ENCODE measurements at regions not wholly inside any gene's neighbourhood (a gene's known extent, or its start where the extent isn't known, plus 50 kb on each side); places are given as distances from the start of the nearest gene placed in this dataset.

DNA sequence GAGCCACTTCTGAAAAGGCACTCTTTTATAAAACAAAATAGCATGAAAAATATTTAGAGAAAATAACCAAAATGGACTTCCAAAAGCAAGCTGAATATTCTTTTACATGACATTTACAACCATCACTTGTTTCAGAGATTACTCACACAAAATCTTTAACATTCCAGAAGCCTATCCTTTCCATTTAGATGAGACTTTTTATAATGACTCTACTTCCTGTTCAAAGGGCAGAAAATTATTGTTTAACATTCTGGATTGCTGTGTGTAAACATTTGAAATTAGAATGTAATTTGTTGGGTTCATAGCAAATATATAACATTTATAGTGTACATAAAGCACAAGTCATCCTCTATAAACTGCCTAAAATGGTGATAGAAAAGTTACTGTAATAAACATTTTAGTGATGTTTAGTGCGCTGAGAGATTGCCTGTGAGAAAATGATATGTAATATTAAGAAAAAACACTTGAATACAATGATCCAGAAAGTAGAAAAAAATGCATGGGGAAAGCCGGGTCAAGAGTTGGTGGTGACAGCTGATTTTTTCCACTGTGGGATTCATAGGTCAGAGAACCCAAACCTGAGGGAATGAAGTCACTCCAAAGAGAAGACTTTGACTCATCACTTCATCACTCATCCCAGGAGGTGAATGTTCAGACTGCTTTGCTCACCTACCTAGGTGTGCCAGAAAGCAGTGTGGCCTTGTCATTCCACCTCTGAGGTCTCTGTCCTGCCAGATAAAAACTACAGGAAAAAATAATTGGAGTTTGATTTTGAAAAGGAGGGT lies 305.8 kb downstream of the ARPP21 start:
- TF ChIP-seq TAF1 (IDR thresholded peaks at IDR 0.05; ENCODE audit: borderline replicate concordance, low read depth, low read length), result no peak
- TF ChIP-seq POLR2A (IDR thresholded peaks at IDR 0.05; ENCODE audit: low read depth, low read length), result no peak
- no peak for TF ChIP-seq POLR2AphosphoS5 (IDR thresholded peaks at IDR 0.05; ENCODE audit: low read depth, low read length)
